GM10248 (cell line): ENCODE measurements at regions not wholly inside any gene's neighbourhood (a gene's known extent, or its start where the extent isn't known, plus 50 kb on each side); places are given as distances from the start of the nearest gene placed in this dataset.

Experiments
- CTCF ChIA-PET: fragments of 300-600 bp; sonication (Branson Sonifier 250); formaldehyde crosslinking; extraction: SDS; loops from one replicate; lab custom pipeline; 2021; ENCODE audit warnings: antibody characterized with exemption; lab: Yijun Ruan, JAX
- POLR2A ChIA-PET: fragments of 350-650 bp; sonication (Branson Sonifier 250); formaldehyde crosslinking; extraction: SDS; loops from one replicate; lab custom pipeline; 2020; ENCODE audit warnings: antibody characterized with exemption; lab: Yijun Ruan, JAX
- DNase-seq: peaks from one replicate; pipeline ENCODE4 v3.0.0; 2012; ENCODE audit errors: extremely low spot score
- CTCF ChIP-seq: IDR thresholded peaks from 2 replicates; pipeline ENCODE4 v1.5.1; 2012; ENCODE audit warnings: mild to moderate bottlenecking, low read depth; ENCODE audit errors: extremely low read depth, missing control alignments, control extremely low read depth

- POLR2A ChIA-PET, result no interaction called here
- CTCF ChIA-PET, result interaction anchor here (0.7 to 2.4 kb wide), 3 partner anchors 9 to 15 kb away, joined by 3 to 6 read pairs (median 4); no protein-coding TSS in a partner anchor
- DNase-seq, result no peak
- TF ChIP-seq CTCF, result no peak
These were observed 50.3 kb upstream of the EHF start for GRCh38 chr11:34570584-34570983.
